SH-SY5Y (cell line): ENCODE measurements at regions not wholly inside any gene's neighbourhood (a gene's known extent, or its start where the extent isn't known, plus 50 kb on each side); places are given as distances from the start of the nearest gene placed in this dataset.
A peak's percentile ranks its signal among the peaks of the same experiment; 100 is the strongest.

Source experiments
- GATA2 ChIP-seq: IDR thresholded peaks from 2 replicates; pipeline ENCODE4 v1.6.1; 2011; ENCODE audit warnings: mild to moderate bottlenecking, low read depth, low read length
- GATA3 ChIP-seq: IDR thresholded peaks from 2 replicates; pipeline ENCODE4 v1.6.1; 2011; ENCODE audit warnings: low read depth, mild to moderate bottlenecking, low read length, moderate library complexity

DNA sequence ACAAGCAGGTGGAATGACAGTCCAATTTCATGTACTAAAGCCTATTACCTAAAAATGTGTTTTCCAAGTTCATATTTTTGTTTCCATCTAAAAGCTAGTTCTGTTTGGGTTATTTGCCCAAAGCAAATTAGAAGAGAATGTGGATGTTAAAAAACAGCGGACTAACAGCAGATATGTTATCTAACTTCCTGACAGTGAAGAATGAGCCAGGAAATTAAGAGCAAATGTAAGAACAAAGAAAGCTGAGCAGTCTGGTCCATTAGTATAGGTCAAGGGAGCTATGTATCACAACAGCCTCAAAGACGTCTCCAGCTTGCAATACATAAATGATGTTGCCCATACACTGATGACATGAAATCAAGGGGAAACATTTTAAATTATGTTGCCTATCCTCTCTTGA, 145.5 kb upstream of the PLD5 start:
- TF ChIP-seq GATA2 (peak; percentile 41; the same call in 1 of the 2 replicates), GATA3 (peak; percentile 65)
